Memory B cell (primary cell): ENCODE measurements at regions not wholly inside any gene's neighbourhood (a gene's known extent, or its start where the extent isn't known, plus 50 kb on each side); places are given as distances from the start of the nearest gene placed in this dataset.
"Not testable (repeated sequence)": the region's sequence is repeated elsewhere in the genome, so short reads cannot be mapped to it uniquely, and the experiment has no call there.

Experiments
- ATAC-seq: fragments of 150-1000 bp; cut with Tn5 transposase; 2 replicates; pipeline ENCODE4 v1.10.0; 2021; ENCODE audit warnings: low read depth, mild to moderate bottlenecking, moderate library complexity
- DNase-seq, 2 donors: peaks; one replicate each; pipeline ENCODE4 v3.0.0; 2022; ENCODE audit warnings: low spot score in 2 of 2
- H3K27ac Mint-ChIP-seq: one replicate; pipeline ENCODE4 v1.8.0; 2022; ENCODE audit warnings: mild to moderate bottlenecking, moderate library complexity, mixed read lengths
- H3K27me3 Mint-ChIP-seq: one replicate; pipeline ENCODE4 v1.8.0; 2022; ENCODE audit warnings: mixed read lengths
- H3K36me3 Mint-ChIP-seq: one replicate; pipeline ENCODE4 v1.8.0; 2022; ENCODE audit warnings: mild to moderate bottlenecking, mixed read lengths
- H3K4me1 Mint-ChIP-seq: one replicate; pipeline ENCODE4 v1.8.0; 2022; ENCODE audit warnings: mixed read lengths
- H3K4me3 Mint-ChIP-seq: one replicate; pipeline ENCODE4 v1.8.0; 2022; ENCODE audit warnings: mild to moderate bottlenecking, moderate library complexity, mixed read lengths
- H3K9me3 Mint-ChIP-seq: one replicate; pipeline ENCODE4 v1.8.0; 2022; ENCODE audit warnings: mixed read lengths

GRCh38 chr3:75329476-75330097 is 334.5 kb upstream of the FRG2C start:
- Mint-ChIP-seq H3K27ac (no peak overlapping the region), H3K9me3 (peaks cover 4% of the 10 kb centered on the region), H3K36me3 (no peaks in the 10 kb centered on the region), H3K4me3 (no peak overlapping the region), H3K4me1 (no peaks in the 10 kb centered on the region), H3K27me3 (peaks cover 2% of the 10 kb centered on the region)
- no peak for DNase-seq
- no peak for ATAC-seq

- not testable (repeated sequence) for H3K36me3 Mint-ChIP-seq, H3K27ac Mint-ChIP-seq, H3K4me1 Mint-ChIP-seq, DNase-seq, H3K9me3 Mint-ChIP-seq, H3K4me3 Mint-ChIP-seq, H3K27me3 Mint-ChIP-seq, ATAC-seq
These were observed 333.7 kb upstream of the FRG2C start for GRCh38 chr3:75330446-75330845.

GRCh38 chr3:75332090-75332489 is 332.0 kb upstream of the FRG2C start:
- not testable (repeated sequence) for ATAC-seq, H3K27ac Mint-ChIP-seq, H3K36me3 Mint-ChIP-seq, DNase-seq, H3K4me1 Mint-ChIP-seq, H3K9me3 Mint-ChIP-seq, H3K4me3 Mint-ChIP-seq, H3K27me3 Mint-ChIP-seq

GRCh38 chr3:75332794-75333193 is 331.3 kb upstream of the FRG2C start:
- no peak for DNase-seq
- Mint-ChIP-seq H3K27me3 (peaks cover 2% of the 10 kb centered on the region), H3K4me3 (no peak overlapping the region), H3K27ac (no peak overlapping the region), H3K4me1 (no peaks in the 10 kb centered on the region), H3K36me3 (no peaks in the 10 kb centered on the region), H3K9me3 (peaks cover 4% of the 10 kb centered on the region)
- no peak for ATAC-seq

- H3K36me3 Mint-ChIP-seq, result no peaks in the 10 kb centered on the region
- H3K9me3 Mint-ChIP-seq, result peaks cover 4% of the 10 kb centered on the region
- no peak for DNase-seq
- peaks cover 2% of the 10 kb centered on the region for H3K27me3 Mint-ChIP-seq
- H3K4me1 Mint-ChIP-seq, result no peaks in the 10 kb centered on the region
- H3K4me3 Mint-ChIP-seq, result no peak overlapping the region
- H3K27ac Mint-ChIP-seq, result no peak overlapping the region
- ATAC-seq, result no peak
These were observed 329.8 kb upstream of the FRG2C start for GRCh38 chr3:75334299-75334698.

- Mint-ChIP-seq H3K36me3 (no peaks in the 10 kb centered on the region), H3K27ac (no peak overlapping the region), H3K9me3 (peaks cover 4% of the 10 kb centered on the region), H3K4me3 (no peak overlapping the region), H3K27me3 (no peaks in the 10 kb centered on the region), H3K4me1 (no peaks in the 10 kb centered on the region)
- ATAC-seq (no peak), DNase-seq (no peak)
These were observed 326.8 kb upstream of the FRG2C start for GRCh38 chr3:75337226-75337900.

- Mint-ChIP-seq H3K27me3 (no peaks in the 10 kb centered on the region), H3K4me3 (no peak overlapping the region), H3K27ac (no peak overlapping the region), H3K4me1 (no peaks in the 10 kb centered on the region), H3K36me3 (no peaks in the 10 kb centered on the region), H3K9me3 (peaks cover 4% of the 10 kb centered on the region)
- ATAC-seq (no peak), DNase-seq (no peak)
These were observed 325.8 kb upstream of the FRG2C start for GRCh38 chr3:75338342-75338741.

GRCh38 chr3:75341324-75342067 is 322.6 kb upstream of the FRG2C start:
- Mint-ChIP-seq H3K27ac (no peak overlapping the region), H3K27me3 (no peaks in the 10 kb centered on the region), H3K9me3 (no peaks in the 10 kb centered on the region), H3K36me3 (no peaks in the 10 kb centered on the region), H3K4me3 (no peak overlapping the region), H3K4me1 (no peaks in the 10 kb centered on the region)
- DNase-seq (no peak), ATAC-seq (no peak)

GRCh38 chr3:75342425-75342824 is 321.7 kb upstream of the FRG2C start:
- H3K4me3 Mint-ChIP-seq, result no peak overlapping the region
- H3K36me3 Mint-ChIP-seq, result no peaks in the 10 kb centered on the region
- ATAC-seq (no peak), DNase-seq (no peak)
- H3K4me1 Mint-ChIP-seq, result no peaks in the 10 kb centered on the region
- no peaks in the 10 kb centered on the region for H3K9me3 Mint-ChIP-seq
- no peak overlapping the region for H3K27ac Mint-ChIP-seq
- H3K27me3 Mint-ChIP-seq, result no peaks in the 10 kb centered on the region

GRCh38 chr3:75350536-75350935 is 313.6 kb upstream of the FRG2C start:
- DNase-seq, H3K4me1 Mint-ChIP-seq, H3K36me3 Mint-ChIP-seq, H3K4me3 Mint-ChIP-seq, H3K27ac Mint-ChIP-seq, ATAC-seq, H3K9me3 Mint-ChIP-seq, H3K27me3 Mint-ChIP-seq: not testable (repeated sequence)

GRCh38 chr3:75362086-75362784 is 301.9 kb upstream of the FRG2C start:
- not testable (repeated sequence) for H3K9me3 Mint-ChIP-seq, H3K27me3 Mint-ChIP-seq, H3K4me3 Mint-ChIP-seq, ATAC-seq, H3K36me3 Mint-ChIP-seq, H3K27ac Mint-ChIP-seq, H3K4me1 Mint-ChIP-seq
- DNase-seq, result peak in 1 of 2 donors; percentile 10

- H3K4me3 Mint-ChIP-seq, H3K27ac Mint-ChIP-seq, H3K36me3 Mint-ChIP-seq, H3K27me3 Mint-ChIP-seq, ATAC-seq, H3K4me1 Mint-ChIP-seq, H3K9me3 Mint-ChIP-seq, DNase-seq: not testable (repeated sequence)
These were observed 291.2 kb upstream of the FRG2C start for GRCh38 chr3:75372964-75373363.

GRCh38 chr3:75379840-75380239 is 284.3 kb upstream of the FRG2C start:
- not testable (repeated sequence) for H3K27ac Mint-ChIP-seq, H3K27me3 Mint-ChIP-seq, H3K4me1 Mint-ChIP-seq

GRCh38 chr3:75380276-75380771 is 283.8 kb upstream of the FRG2C start:
- no peak overlapping the region for H3K27ac Mint-ChIP-seq
- ATAC-seq (no peak), DNase-seq (no peak)
- peaks cover 2% of the 10 kb centered on the region for H3K27me3 Mint-ChIP-seq
- H3K9me3 Mint-ChIP-seq, result peaks cover 5% of the 10 kb centered on the region
- peaks cover 2% of the 10 kb centered on the region for H3K4me1 Mint-ChIP-seq
- no peak overlapping the region for H3K4me3 Mint-ChIP-seq
- H3K36me3 Mint-ChIP-seq, result no peaks in the 10 kb centered on the region

More at GRCh38 chr3:75379840-75380239, 284.3 kb upstream of the FRG2C start:
- not testable (repeated sequence) for ATAC-seq, H3K4me3 Mint-ChIP-seq, H3K36me3 Mint-ChIP-seq, DNase-seq, H3K9me3 Mint-ChIP-seq
